ENCODE measurements at regions not wholly inside any gene's neighbourhood (a gene's known extent, or its start where the extent isn't known, plus 50 kb on each side); places are given as distances from the start of the nearest gene placed in this dataset.

DNA sequence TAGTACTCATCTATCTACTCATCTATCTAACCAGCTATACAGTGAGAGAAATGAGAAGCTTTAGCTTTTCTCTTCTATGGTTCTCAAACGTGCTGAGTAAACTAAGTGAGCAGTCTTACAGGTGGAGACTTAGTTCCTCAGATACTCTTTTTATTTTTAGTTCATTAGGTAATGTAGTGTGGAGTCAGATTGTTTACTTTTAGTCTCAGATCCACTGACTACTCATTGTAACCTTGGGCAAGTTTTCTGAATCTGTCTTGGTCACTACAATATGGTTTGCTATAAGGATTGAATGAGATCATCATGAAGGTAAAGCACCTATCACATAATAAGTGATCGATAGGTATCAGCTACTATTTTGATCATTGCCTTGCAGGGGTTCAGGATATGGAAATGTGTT is 160.1 kb downstream of the RAB38 start:
- Histone ChIP-seq H3K56ac (replicated peaks; ENCODE audit: insufficient read length, low read depth, low read length) (no peak overlapping the region), H3K79me2 (ENCODE audit: control insufficient read depth in 1 of 2, insufficient read depth in 2 of 2, low read length in 2 of 2) (no peaks in the 10 kb centered on the region), H3K23ac (ENCODE audit: insufficient read length) (no peak overlapping the region), H4K8ac (ENCODE audit: extremely low read depth, insufficient read depth, low read length) (no peak overlapping the region), H4K91ac (replicated peaks; ENCODE audit: insufficient read length, low read length) (no peak overlapping the region), H3K18ac (ENCODE audit: extremely low read depth, low read length) (no peak overlapping the region), H3K4ac (replicated peaks; ENCODE audit: insufficient read length, low read depth, low read length) (no peak overlapping the region), H2BK12ac (ENCODE audit: low read depth, low read length) (no peak overlapping the region), H3K9ac (replicated peaks in 1 of 4; ENCODE audit: extremely low read depth in 1 of 4, low read depth in 3 of 4, low read length in 3 of 4) (no peak overlapping the region), H2BK5ac (ENCODE audit: low read depth, low read length) (no peak overlapping the region), H2BK20ac (ENCODE audit: low read length) (no peak overlapping the region), H3K23me2 (ENCODE audit: low read depth, low read length) (no peaks in the 10 kb centered on the region), H2AK5ac (ENCODE audit: low read depth, low read length) (no peak overlapping the region), H3K27me3 (replicated peaks in 1 of 4; ENCODE audit: control insufficient read depth in 3 of 4, extremely low read depth in 1 of 4, insufficient read depth in 3 of 4, low read length in 3 of 4) (no peaks in the 10 kb centered on the region), H2AFZ (ENCODE audit: low read length) (no peak overlapping the region), H3K79me1 (ENCODE audit: low read depth, low read length) (no peaks in the 10 kb centered on the region), H4K5ac (ENCODE audit: insufficient read length, low read depth, low read length) (no peak overlapping the region), H3K9me3 (ENCODE audit: insufficient read depth in 2 of 2, low read depth in 1 of 2, low read length in 1 of 2) (no peaks in the 10 kb centered on the region), H3K27ac (ENCODE audit: low read depth, low read length) (no peak overlapping the region), H3K36me3 (ENCODE audit: control insufficient read depth in 2 of 4, insufficient read depth in 4 of 4, low read length in 3 of 4) (no peaks in the 10 kb centered on the region), H3K4me3 (ENCODE audit: extremely low read depth in 1 of 4, insufficient read depth in 2 of 4, low read depth in 3 of 4, low read length in 4 of 4) (no peak overlapping the region), H2BK15ac (ENCODE audit: low read length) (no peak overlapping the region), H3K14ac (ENCODE audit: insufficient read length) (no peak overlapping the region), H2BK120ac (replicated peaks; ENCODE audit: low read depth, low read length) (no peak overlapping the region), H4K20me1 (replicated peaks in 1 of 2; ENCODE audit: control insufficient read depth in 1 of 2, insufficient read depth in 2 of 2, low read length in 2 of 2) (no peaks in the 10 kb centered on the region), H3K4me2 (ENCODE audit: insufficient read depth in 1 of 2, low read depth in 2 of 2, low read length in 2 of 2) (no peak overlapping the region), H3K4me1 (replicated peaks in 1 of 4; ENCODE audit: control insufficient read depth in 3 of 4, insufficient read depth in 4 of 4, low read length in 3 of 4) (no peaks in the 10 kb centered on the region)
- CTCF ChIA-PET (ENCODE audit: partially characterized antibody), result interaction anchor here (0.7 to 3.7 kb wide), 22 partner anchors 27 to 566 kb away, joined by 3 to 32 read pairs (median 4); no protein-coding TSS in a partner anchor
- FAIRE-seq (no peak), DNase-seq (ENCODE audit: low read depth in 1 of 2, low spot score in 2 of 2) (no peak)
- POLR2A ChIA-PET (ENCODE audit: partially characterized antibody), result no interaction called here
- WGBS, 2 experiments (ENCODE audit: extremely low coverage in 1 of 2, insufficient coverage in 1 of 2, insufficient read length in 1 of 2, insufficient replicate concordance in 2 of 2, low coverage in 1 of 2, low lambda C conversion rate in 2 of 2, missing lambda C conversion rate in 1 of 2), result 77% methylated on average over 2 of the region's 2 CpGs; no CpG with 5 or more reads in 1 of the 2 experiments
- TF ChIP-seq HDAC6 (IDR thresholded peaks at IDR 0.05; ENCODE audit: low read depth, low read length) (no peak), SIX5 (IDR thresholded peaks at IDR 0.05; ENCODE audit: low read depth, low read length) (no peak), SAP30 (IDR thresholded peaks at IDR 0.05; ENCODE audit: insufficient read depth, insufficient replicate concordance, low read length) (no peak), CBX8 (IDR thresholded peaks at IDR 0.05; ENCODE audit: borderline replicate concordance, low read depth, low read length) (no peak), ASH2L (IDR thresholded peaks at IDR 0.05; ENCODE audit: low read length) (no peak), SIN3A (conservative IDR thresholded peaks at IDR 0.05 in 1 of 2, IDR thresholded peaks at IDR 0.05 in 1 of 2; ENCODE audit: low read depth in 1 of 2, low read length in 2 of 2) (no peak), KDM5A (IDR thresholded peaks at IDR 0.05; ENCODE audit: low read length) (no peak), CTBP2 (IDR thresholded peaks at IDR 0.05; ENCODE audit: borderline replicate concordance, insufficient read depth, insufficient read length, low read length) (no peak), ZNF274 (IDR thresholded peaks at IDR 0.05; ENCODE audit: borderline replicate concordance, extremely low read depth, low read length) (no peak), CEBPB (IDR thresholded peaks at IDR 0.05; ENCODE audit: low read depth, low read length) (no peak), SRF (IDR thresholded peaks at IDR 0.05; ENCODE audit: low read depth, low read length) (no peak), POU5F1 (IDR thresholded peaks at IDR 0.05; ENCODE audit: low read depth, low read length) (no peak)
- TF ChIP-seq, protein P1, sequence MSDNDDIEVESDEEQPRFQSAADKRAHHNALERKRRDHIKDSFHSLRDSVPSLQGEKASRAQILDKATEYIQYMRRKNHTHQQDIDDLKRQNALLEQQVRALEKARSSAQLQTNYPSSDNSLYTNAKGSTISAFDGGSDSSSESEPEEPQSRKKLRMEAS (IDR thresholded peaks at IDR 0.05), result no peak
- TF ChIP-seq, protein P2, sequence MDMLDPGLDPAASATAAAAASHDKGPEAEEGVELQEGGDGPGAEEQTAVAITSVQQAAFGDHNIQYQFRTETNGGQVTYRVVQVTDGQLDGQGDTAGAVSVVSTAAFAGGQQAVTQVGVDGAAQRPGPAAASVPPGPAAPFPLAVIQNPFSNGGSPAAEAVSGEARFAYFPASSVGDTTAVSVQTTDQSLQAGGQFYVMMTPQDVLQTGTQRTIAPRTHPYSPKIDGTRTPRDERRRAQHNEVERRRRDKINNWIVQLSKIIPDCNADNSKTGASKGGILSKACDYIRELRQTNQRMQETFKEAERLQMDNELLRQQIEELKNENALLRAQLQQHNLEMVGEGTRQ (IDR thresholded peaks at IDR 0.05; ENCODE audit: low read length), result no peak
